Calu3 (cell line): ENCODE measurements at regions not wholly inside any gene's neighbourhood (a gene's known extent, or its start where the extent isn't known, plus 50 kb on each side); places are given as distances from the start of the nearest gene placed in this dataset.

ENCODE experiments used
- BruUV-seq: library from RNA; stranded (reverse); fragments of 400-500 nt; replicated peaks from 2 replicates; lab custom pipeline; 2021; lab: Mats Ljungman, UMichigan
- CTCF ChIA-PET: fragments of 300-600 bp; sonication (Branson Sonifier 250); formaldehyde crosslinking; loops from one replicate; lab custom pipeline; 2022; ENCODE audit warnings: antibody characterized with exemption; lab: Charles Lee
- DNase-seq: peaks from one replicate; pipeline ENCODE4 v3.0.0; 2022
- H3K27ac Mint-ChIP-seq: one replicate; pipeline ENCODE4 v1.8.0; 2022; ENCODE audit warnings: mixed read lengths; ENCODE audit not compliant: unreplicated experiment
- H3K27me3 Mint-ChIP-seq: one replicate; pipeline ENCODE4 v1.8.0; 2022; ENCODE audit warnings: mixed read lengths; ENCODE audit not compliant: unreplicated experiment
- H3K36me3 Mint-ChIP-seq: one replicate; pipeline ENCODE4 v1.8.0; 2022; ENCODE audit warnings: mild to moderate bottlenecking, moderate library complexity, mixed read lengths; ENCODE audit not compliant: insufficient read depth, unreplicated experiment
- H3K4me1 Mint-ChIP-seq: one replicate; pipeline ENCODE4 v1.8.0; 2022; ENCODE audit warnings: mild to moderate bottlenecking, low read depth, mixed read lengths; ENCODE audit not compliant: unreplicated experiment
- H3K4me3 Mint-ChIP-seq: one replicate; pipeline ENCODE4 v1.8.0; 2022; ENCODE audit warnings: mild to moderate bottlenecking, low read depth, moderate library complexity, mixed read lengths; ENCODE audit not compliant: unreplicated experiment
- H3K9me3 Mint-ChIP-seq: one replicate; pipeline ENCODE4 v1.8.0; 2022; ENCODE audit warnings: low read depth, mixed read lengths; ENCODE audit not compliant: unreplicated experiment
- intact Hi-C: fragments of 100-400 bp; cut with micrococcal nuclease; formaldehyde crosslinking; loops from one replicate; pipeline ENCODE4 v1.10.0; 2022; ENCODE audit not compliant: unreplicated experiment
- TF ChIP-seq, protein P1 (sequence below): fragments of 200-600 bp; IDR thresholded peaks from one replicate; pipeline ENCODE4 v1.8.0; 2022; ENCODE audit warnings: antibody characterized with exemption; ENCODE audit not compliant: unreplicated experiment

- BruUV-seq, result no TSS peak
- CTCF ChIA-PET, result no interaction called here
- H3K4me1 Mint-ChIP-seq, result peaks cover 9% of the 10 kb centered on the region
- no peaks in the 10 kb centered on the region for H3K9me3 Mint-ChIP-seq
- H3K36me3 Mint-ChIP-seq, result no peaks in the 10 kb centered on the region
- DNase-seq, result no peak
- H3K4me3 Mint-ChIP-seq, result no peak overlapping the region
- intact Hi-C loops, result no loop called here
- no peaks in the 10 kb centered on the region for H3K27me3 Mint-ChIP-seq
- no peak overlapping the region for H3K27ac Mint-ChIP-seq
- TF ChIP-seq, protein P1, sequence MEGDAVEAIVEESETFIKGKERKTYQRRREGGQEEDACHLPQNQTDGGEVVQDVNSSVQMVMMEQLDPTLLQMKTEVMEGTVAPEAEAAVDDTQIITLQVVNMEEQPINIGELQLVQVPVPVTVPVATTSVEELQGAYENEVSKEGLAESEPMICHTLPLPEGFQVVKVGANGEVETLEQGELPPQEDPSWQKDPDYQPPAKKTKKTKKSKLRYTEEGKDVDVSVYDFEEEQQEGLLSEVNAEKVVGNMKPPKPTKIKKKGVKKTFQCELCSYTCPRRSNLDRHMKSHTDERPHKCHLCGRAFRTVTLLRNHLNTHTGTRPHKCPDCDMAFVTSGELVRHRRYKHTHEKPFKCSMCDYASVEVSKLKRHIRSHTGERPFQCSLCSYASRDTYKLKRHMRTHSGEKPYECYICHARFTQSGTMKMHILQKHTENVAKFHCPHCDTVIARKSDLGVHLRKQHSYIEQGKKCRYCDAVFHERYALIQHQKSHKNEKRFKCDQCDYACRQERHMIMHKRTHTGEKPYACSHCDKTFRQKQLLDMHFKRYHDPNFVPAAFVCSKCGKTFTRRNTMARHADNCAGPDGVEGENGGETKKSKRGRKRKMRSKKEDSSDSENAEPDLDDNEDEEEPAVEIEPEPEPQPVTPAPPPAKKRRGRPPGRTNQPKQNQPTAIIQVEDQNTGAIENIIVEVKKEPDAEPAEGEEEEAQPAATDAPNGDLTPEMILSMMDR, result no peak
Measured at GRCh38 chr2:152243761-152244640, 68.4 kb upstream of the STAM2 start.

DNA sequence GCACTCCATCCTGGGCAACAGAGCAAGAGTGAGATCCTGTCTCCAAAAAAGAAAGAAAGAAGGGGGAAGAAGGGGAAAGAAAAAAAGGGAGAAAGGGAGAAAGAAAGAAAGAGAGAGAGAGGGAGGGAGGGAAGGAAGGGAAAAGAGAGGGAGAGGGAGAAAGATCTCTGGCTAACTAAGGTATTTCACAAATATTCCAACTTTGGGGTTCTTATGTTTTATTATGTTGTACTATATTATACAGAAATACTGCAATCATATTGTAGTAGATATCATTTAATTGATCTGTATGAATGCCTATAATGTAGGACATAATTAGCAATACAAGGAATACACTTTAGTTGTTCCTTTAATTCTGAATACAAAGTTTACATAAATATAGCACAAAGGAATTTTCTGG is 70.1 kb upstream of the STAM2 start:
- Mint-ChIP-seq H3K9me3 (no peaks in the 10 kb centered on the region), H3K27ac (no peak overlapping the region), H3K36me3 (no peaks in the 10 kb centered on the region), H3K4me1 (peaks cover 9% of the 10 kb centered on the region), H3K4me3 (no peak overlapping the region), H3K27me3 (no peaks in the 10 kb centered on the region)
- no peak for DNase-seq
- TF ChIP-seq, protein P1, result no peak
- CTCF ChIA-PET, result no interaction called here
- no TSS peak for BruUV-seq
- intact Hi-C loops, result no loop called here

DNA sequence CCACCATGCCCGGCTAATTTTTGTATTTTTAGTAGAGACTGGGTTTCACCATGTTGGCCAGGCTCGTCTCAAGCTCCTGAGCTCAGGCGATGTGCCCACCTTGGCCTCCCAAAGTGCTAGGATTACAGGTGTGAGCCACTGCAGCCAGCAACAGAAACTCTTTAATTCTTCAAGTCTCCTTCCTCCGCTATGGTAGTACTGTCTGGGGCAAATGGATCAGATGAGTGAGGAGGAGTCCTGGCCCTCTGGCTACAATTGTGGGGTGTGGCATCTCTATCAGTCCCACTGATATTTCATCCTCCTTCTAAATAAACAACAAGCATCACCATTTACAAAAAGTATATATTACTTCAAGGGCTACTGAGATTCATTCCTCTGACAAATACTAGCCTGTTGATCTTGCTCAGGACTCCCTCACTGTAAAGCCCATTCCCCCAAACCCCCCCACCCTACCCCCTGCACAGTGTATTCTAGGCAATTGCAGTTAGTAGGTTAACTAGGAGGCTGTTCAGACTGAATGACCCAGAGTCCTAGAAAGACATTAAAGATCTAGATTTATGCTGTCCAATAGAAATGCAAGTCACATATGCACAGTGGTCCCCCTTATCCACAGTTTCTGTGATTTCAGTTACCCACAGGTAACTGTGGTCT is 71.2 kb upstream of the STAM2 start:
- H3K36me3 Mint-ChIP-seq, result no peaks in the 10 kb centered on the region
- no peak overlapping the region for H3K4me3 Mint-ChIP-seq
- no peak for DNase-seq
- no peaks in the 10 kb centered on the region for H3K27me3 Mint-ChIP-seq
- no peak overlapping the region for H3K27ac Mint-ChIP-seq
- CTCF ChIA-PET, result no interaction called here
- TF ChIP-seq, protein P1, result no peak
- H3K9me3 Mint-ChIP-seq, result no peaks in the 10 kb centered on the region
- intact Hi-C loops, result no loop called here
- no peaks in the 10 kb centered on the region for H3K4me1 Mint-ChIP-seq
- no TSS peak for BruUV-seq

GRCh38 chr2:152247337-152247695 is 71.8 kb upstream of the STAM2 start:
- no TSS peak for BruUV-seq
- Mint-ChIP-seq H3K27ac (no peak overlapping the region), H3K9me3 (no peaks in the 10 kb centered on the region), H3K36me3 (no peaks in the 10 kb centered on the region), H3K27me3 (no peaks in the 10 kb centered on the region), H3K4me1 (no peaks in the 10 kb centered on the region), H3K4me3 (no peak overlapping the region)
- TF ChIP-seq, protein P1, result no peak
- intact Hi-C loops, result no loop called here
- DNase-seq, result no peak
- CTCF ChIA-PET, result no interaction called here
